Osteoblast (primary cell): ENCODE measurements at regions not wholly inside any gene's neighbourhood (a gene's known extent, or its start where the extent isn't known, plus 50 kb on each side); places are given as distances from the start of the nearest gene placed in this dataset.

Source experiments
- DNase-seq: peaks from one replicate; pipeline ENCODE4 v3.0.0; 2011; ENCODE audit warnings: low spot score, mixed read lengths; ENCODE audit not compliant: insufficient read length; ENCODE audit errors: missing footprints
- H2AFZ ChIP-seq: 2 replicates; pipeline ENCODE4 v1.6.0; 2011; ENCODE audit warnings: mild to moderate bottlenecking, low read length
- H3K27ac ChIP-seq: 2 replicates; pipeline ENCODE4 v1.5.1; 2011; ENCODE audit warnings: mild to moderate bottlenecking, low read depth, low read length, moderate library complexity
- H3K27me3 ChIP-seq: 2 replicates; pipeline ENCODE4 v1.6.0; 2012; ENCODE audit warnings: mild to moderate bottlenecking, control low read depth, inconsistent platforms, low read length, moderate library complexity; ENCODE audit not compliant: insufficient read depth
- H3K36me3 ChIP-seq: 2 replicates; pipeline ENCODE4 v1.5.1; 2011; ENCODE audit warnings: mild to moderate bottlenecking, low read length, control low read depth, moderate library complexity; ENCODE audit not compliant: insufficient read depth
- H3K4me1 ChIP-seq: 2 replicates; pipeline ENCODE4 v1.5.1; 2011; ENCODE audit warnings: mild to moderate bottlenecking, low read length, control low read depth, moderate library complexity; ENCODE audit not compliant: insufficient read depth
- H3K4me2 ChIP-seq: 2 replicates; pipeline ENCODE4 v1.6.0; 2011; ENCODE audit warnings: mild to moderate bottlenecking, low read length; ENCODE audit not compliant: insufficient read depth
- H3K4me3 ChIP-seq: fragments of 200-600 bp; sonication (generic); 3 replicates; pipeline ENCODE4 v1.5.1; 2012; ENCODE audit warnings: mild to moderate bottlenecking, low read length, inconsistent platforms; ENCODE audit not compliant: insufficient read depth
- H3K79me2 ChIP-seq: 2 replicates; pipeline ENCODE4 v1.6.0; 2012; ENCODE audit warnings: mild to moderate bottlenecking, low read length, control low read depth, inconsistent platforms; ENCODE audit not compliant: insufficient read depth
- H3K9me3 ChIP-seq: 2 replicates; pipeline ENCODE4 v1.5.1; 2011; ENCODE audit warnings: low read depth, low read length, control low read depth
- H4K20me1 ChIP-seq: 2 replicates; pipeline ENCODE4 v1.6.0; 2012; ENCODE audit warnings: mild to moderate bottlenecking, low read length, control low read depth; ENCODE audit not compliant: insufficient read depth
- TF ChIP-seq, protein P1 (sequence below): IDR thresholded peaks from 2 replicates; pipeline ENCODE4 v1.5.1; 2011; ENCODE audit warnings: mild to moderate bottlenecking, low read depth, low read length, moderate library complexity; ENCODE audit errors: extremely low read depth

DNA sequence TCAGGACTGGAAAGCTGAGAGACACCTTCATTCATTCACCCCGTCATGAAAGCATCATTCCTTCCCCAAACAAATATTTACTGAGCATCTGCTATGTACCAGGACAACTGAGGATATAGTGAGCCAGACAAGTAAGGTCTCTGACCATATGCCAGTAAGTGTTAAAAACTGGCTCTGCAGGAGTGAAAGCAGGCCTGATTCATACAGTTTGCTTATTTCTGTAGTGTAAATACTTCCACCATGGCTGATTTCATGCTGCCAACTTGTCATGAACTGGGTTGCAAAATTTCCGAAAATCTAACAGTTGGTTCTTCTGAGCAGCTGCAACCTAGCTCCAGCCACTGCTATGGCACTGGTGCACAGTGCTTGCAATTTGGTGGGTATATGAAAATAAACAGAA is 68.1 kb downstream of the YIPF5 start:
- Histone ChIP-seq H3K27ac (no peak overlapping the region), H3K9me3 (no peaks in the 10 kb centered on the region), H2AFZ (peak overlapping the region; percentile 79), H3K36me3 (no peaks in the 10 kb centered on the region), H3K4me1 (no peaks in the 10 kb centered on the region), H3K4me3 (no peak overlapping the region), H3K4me2 (peak overlapping the region; percentile 28), H3K27me3 (no peaks in the 10 kb centered on the region), H4K20me1 (no peaks in the 10 kb centered on the region), H3K79me2 (no peaks in the 10 kb centered on the region)
- no peak for DNase-seq
- TF ChIP-seq, protein P1, sequence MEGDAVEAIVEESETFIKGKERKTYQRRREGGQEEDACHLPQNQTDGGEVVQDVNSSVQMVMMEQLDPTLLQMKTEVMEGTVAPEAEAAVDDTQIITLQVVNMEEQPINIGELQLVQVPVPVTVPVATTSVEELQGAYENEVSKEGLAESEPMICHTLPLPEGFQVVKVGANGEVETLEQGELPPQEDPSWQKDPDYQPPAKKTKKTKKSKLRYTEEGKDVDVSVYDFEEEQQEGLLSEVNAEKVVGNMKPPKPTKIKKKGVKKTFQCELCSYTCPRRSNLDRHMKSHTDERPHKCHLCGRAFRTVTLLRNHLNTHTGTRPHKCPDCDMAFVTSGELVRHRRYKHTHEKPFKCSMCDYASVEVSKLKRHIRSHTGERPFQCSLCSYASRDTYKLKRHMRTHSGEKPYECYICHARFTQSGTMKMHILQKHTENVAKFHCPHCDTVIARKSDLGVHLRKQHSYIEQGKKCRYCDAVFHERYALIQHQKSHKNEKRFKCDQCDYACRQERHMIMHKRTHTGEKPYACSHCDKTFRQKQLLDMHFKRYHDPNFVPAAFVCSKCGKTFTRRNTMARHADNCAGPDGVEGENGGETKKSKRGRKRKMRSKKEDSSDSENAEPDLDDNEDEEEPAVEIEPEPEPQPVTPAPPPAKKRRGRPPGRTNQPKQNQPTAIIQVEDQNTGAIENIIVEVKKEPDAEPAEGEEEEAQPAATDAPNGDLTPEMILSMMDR: no peak

- no peak overlapping the region for H3K27ac ChIP-seq
- H3K4me2 ChIP-seq: no peak overlapping the region
- H3K4me1 ChIP-seq: no peaks in the 10 kb centered on the region
- H3K36me3 ChIP-seq: no peaks in the 10 kb centered on the region
- no peaks in the 10 kb centered on the region for H3K79me2 ChIP-seq
- H3K4me3 ChIP-seq: no peak overlapping the region
- H4K20me1 ChIP-seq: no peaks in the 10 kb centered on the region
- no peak overlapping the region for H2AFZ ChIP-seq
- H3K9me3 ChIP-seq: no peaks in the 10 kb centered on the region
- no peak for DNase-seq
- H3K27me3 ChIP-seq: no peaks in the 10 kb centered on the region
- TF ChIP-seq, protein P1: no peak
Observed at GRCh38 chr5:144102979-144103378, 67.5 kb downstream of the YIPF5 start.

GRCh38 chr5:144103611-144104485 is 66.6 kb downstream of the YIPF5 start:
- Histone ChIP-seq H2AFZ (no peak overlapping the region), H3K36me3 (no peaks in the 10 kb centered on the region), H3K27me3 (no peaks in the 10 kb centered on the region), H3K27ac (no peak overlapping the region), H3K79me2 (no peaks in the 10 kb centered on the region), H3K9me3 (no peaks in the 10 kb centered on the region), H3K4me3 (no peak overlapping the region), H3K4me2 (no peak overlapping the region), H3K4me1 (no peaks in the 10 kb centered on the region), H4K20me1 (no peaks in the 10 kb centered on the region)
- DNase-seq: no peak
- TF ChIP-seq, protein P1: no peak

DNA sequence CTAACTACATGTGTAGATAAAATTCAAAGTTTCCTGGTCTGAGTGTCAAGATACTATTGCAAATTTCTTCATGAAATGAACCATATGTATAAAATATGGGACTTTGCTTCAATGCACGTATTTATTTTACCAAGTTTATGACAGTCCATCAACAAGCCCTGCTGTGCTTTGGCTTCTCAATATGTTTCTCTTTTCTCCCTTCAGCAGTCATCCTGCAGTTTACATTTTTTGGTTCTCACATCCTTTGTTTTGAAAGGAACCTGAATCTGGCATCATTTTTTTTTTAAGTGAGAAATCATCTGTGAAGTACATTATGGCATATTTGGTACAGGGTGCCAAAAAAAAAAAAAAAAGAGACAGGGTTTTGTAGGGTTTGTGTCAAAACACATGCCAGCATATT is 65.1 kb downstream of the YIPF5 start:
- Histone ChIP-seq H3K79me2 (no peaks in the 10 kb centered on the region), H3K9me3 (no peaks in the 10 kb centered on the region), H3K27me3 (no peaks in the 10 kb centered on the region), H2AFZ (no peak overlapping the region), H3K27ac (no peak overlapping the region), H3K4me1 (no peaks in the 10 kb centered on the region), H4K20me1 (no peaks in the 10 kb centered on the region), H3K4me3 (no peak overlapping the region), H3K4me2 (no peak overlapping the region), H3K36me3 (no peaks in the 10 kb centered on the region)
- DNase-seq: no peak
- TF ChIP-seq, protein P1: no peak
